ENCODE measurements at regions not wholly inside any gene's neighbourhood (a gene's known extent, or its start where the extent isn't known, plus 50 kb on each side); places are given as distances from the start of the nearest gene placed in this dataset.

DNA sequence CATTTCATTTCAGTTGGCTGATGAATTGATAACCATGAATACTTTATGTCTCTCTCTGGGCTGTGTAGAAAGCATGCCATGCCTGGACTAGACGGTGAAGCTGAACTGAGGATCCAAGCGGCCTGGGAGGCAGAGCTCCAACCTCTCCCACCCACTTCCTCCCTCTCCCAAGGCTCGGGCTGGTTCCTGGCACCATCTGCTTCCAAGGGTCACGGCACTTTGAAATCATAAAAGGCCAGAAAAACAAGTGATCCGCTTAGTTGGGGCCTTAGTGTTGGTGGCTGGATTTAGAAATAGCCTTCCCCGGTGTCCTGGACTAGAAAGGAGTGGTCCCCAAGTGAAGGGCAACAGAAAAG is 202.4 kb upstream of the PMEPA1 start:
- TF ChIP-seq, protein P1, sequence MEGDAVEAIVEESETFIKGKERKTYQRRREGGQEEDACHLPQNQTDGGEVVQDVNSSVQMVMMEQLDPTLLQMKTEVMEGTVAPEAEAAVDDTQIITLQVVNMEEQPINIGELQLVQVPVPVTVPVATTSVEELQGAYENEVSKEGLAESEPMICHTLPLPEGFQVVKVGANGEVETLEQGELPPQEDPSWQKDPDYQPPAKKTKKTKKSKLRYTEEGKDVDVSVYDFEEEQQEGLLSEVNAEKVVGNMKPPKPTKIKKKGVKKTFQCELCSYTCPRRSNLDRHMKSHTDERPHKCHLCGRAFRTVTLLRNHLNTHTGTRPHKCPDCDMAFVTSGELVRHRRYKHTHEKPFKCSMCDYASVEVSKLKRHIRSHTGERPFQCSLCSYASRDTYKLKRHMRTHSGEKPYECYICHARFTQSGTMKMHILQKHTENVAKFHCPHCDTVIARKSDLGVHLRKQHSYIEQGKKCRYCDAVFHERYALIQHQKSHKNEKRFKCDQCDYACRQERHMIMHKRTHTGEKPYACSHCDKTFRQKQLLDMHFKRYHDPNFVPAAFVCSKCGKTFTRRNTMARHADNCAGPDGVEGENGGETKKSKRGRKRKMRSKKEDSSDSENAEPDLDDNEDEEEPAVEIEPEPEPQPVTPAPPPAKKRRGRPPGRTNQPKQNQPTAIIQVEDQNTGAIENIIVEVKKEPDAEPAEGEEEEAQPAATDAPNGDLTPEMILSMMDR (IDR thresholded peaks at IDR 0.05; ENCODE audit: insufficient read depth, low read length): no peak
- TF ChIP-seq, protein P2, sequence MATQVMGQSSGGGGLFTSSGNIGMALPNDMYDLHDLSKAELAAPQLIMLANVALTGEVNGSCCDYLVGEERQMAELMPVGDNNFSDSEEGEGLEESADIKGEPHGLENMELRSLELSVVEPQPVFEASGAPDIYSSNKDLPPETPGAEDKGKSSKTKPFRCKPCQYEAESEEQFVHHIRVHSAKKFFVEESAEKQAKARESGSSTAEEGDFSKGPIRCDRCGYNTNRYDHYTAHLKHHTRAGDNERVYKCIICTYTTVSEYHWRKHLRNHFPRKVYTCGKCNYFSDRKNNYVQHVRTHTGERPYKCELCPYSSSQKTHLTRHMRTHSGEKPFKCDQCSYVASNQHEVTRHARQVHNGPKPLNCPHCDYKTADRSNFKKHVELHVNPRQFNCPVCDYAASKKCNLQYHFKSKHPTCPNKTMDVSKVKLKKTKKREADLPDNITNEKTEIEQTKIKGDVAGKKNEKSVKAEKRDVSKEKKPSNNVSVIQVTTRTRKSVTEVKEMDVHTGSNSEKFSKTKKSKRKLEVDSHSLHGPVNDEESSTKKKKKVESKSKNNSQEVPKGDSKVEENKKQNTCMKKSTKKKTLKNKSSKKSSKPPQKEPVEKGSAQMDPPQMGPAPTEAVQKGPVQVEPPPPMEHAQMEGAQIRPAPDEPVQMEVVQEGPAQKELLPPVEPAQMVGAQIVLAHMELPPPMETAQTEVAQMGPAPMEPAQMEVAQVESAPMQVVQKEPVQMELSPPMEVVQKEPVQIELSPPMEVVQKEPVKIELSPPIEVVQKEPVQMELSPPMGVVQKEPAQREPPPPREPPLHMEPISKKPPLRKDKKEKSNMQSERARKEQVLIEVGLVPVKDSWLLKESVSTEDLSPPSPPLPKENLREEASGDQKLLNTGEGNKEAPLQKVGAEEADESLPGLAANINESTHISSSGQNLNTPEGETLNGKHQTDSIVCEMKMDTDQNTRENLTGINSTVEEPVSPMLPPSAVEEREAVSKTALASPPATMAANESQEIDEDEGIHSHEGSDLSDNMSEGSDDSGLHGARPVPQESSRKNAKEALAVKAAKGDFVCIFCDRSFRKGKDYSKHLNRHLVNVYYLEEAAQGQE (IDR thresholded peaks at IDR 0.05; ENCODE audit: insufficient replicate concordance, low read depth): no peak
- TF ChIP-seq POLR2AphosphoS5 (IDR thresholded peaks at IDR 0.05; ENCODE audit: low read depth) (no peak), SPI1 (IDR thresholded peaks at IDR 0.05; ENCODE audit: borderline replicate concordance, low read depth) (no peak)
